KG1 (cell line): ENCODE measurements at regions not wholly inside any gene's neighbourhood (a gene's known extent, or its start where the extent isn't known, plus 50 kb on each side); places are given as distances from the start of the nearest gene placed in this dataset.

ENCODE experiments used
- DNase-seq: peaks from one replicate; lab custom pipeline; 2025; lab: John Stamatoyannopoulos, UW

- no peak for DNase-seq
These were observed 843.6 kb upstream of the NECTIN3 start for GRCh38 chr3:110227991-110228390.

- DNase-seq, result no peak
These were observed 836.8 kb upstream of the NECTIN3 start for GRCh38 chr3:110234831-110235230.

GRCh38 chr3:110236976-110237610 lies 834.5 kb upstream of the NECTIN3 start:
- DNase-seq, result no peak

GRCh38 chr3:110243081-110243480 lies 828.5 kb upstream of the NECTIN3 start:
- no peak for DNase-seq

GRCh38 chr3:110246796-110247376 lies 824.7 kb upstream of the NECTIN3 start:
- DNase-seq, result no peak

- no peak for DNase-seq
These were observed 823.0 kb upstream of the NECTIN3 start for GRCh38 chr3:110248666-110249065.

- DNase-seq, result no peak
These were observed 817.8 kb upstream of the NECTIN3 start for GRCh38 chr3:110253794-110254193.

GRCh38 chr3:110254591-110254990 lies 817.0 kb upstream of the NECTIN3 start:
- DNase-seq, result no peak

GRCh38 chr3:110261141-110261540 lies 810.5 kb upstream of the NECTIN3 start:
- no peak for DNase-seq

- no peak for DNase-seq
These were observed 808.7 kb upstream of the NECTIN3 start for GRCh38 chr3:110262896-110263295.

GRCh38 chr3:110265302-110265701 lies 806.3 kb upstream of the NECTIN3 start:
- DNase-seq, result no peak

- DNase-seq, result peak; percentile 31
These were observed 804.2 kb upstream of the NECTIN3 start for GRCh38 chr3:110267304-110267845.

GRCh38 chr3:110272525-110272924 lies 799.1 kb upstream of the NECTIN3 start:
- DNase-seq, result no peak

- DNase-seq, result no peak
These were observed 779.6 kb upstream of the NECTIN3 start for GRCh38 chr3:110291886-110292501.

- no peak for DNase-seq
These were observed 778.0 kb upstream of the NECTIN3 start for GRCh38 chr3:110293660-110294059.

- no peak for DNase-seq
These were observed 774.7 kb upstream of the NECTIN3 start for GRCh38 chr3:110296885-110297284.

- no peak for DNase-seq
These were observed 769.8 kb upstream of the NECTIN3 start for GRCh38 chr3:110301781-110302180.

- no peak for DNase-seq
These were observed 764.4 kb upstream of the NECTIN3 start for GRCh38 chr3:110307065-110307809.

GRCh38 chr3:110311541-110311940 lies 760.1 kb upstream of the NECTIN3 start:
- DNase-seq, result no peak

GRCh38 chr3:110314512-110315114 lies 757.0 kb upstream of the NECTIN3 start:
- peak; percentile 60 for DNase-seq

- no peak for DNase-seq
These were observed 753.5 kb upstream of the NECTIN3 start for GRCh38 chr3:110318108-110318507.

GRCh38 chr3:110323349-110323748 lies 748.3 kb upstream of the NECTIN3 start:
- no peak for DNase-seq
